Epithelial cell of esophagus (primary cell): ENCODE measurements at regions not wholly inside any gene's neighbourhood (a gene's known extent, or its start where the extent isn't known, plus 50 kb on each side); places are given as distances from the start of the nearest gene placed in this dataset.
"Not testable (repeated sequence)": the region's sequence is repeated elsewhere in the genome, so short reads cannot be mapped to it uniquely, and the experiment has no call there.

Experiments used
- DNase-seq: peaks from one replicate; pipeline ENCODE4 v3.0.0; 2010; ENCODE audit warnings: low read depth
- H3K4me3 ChIP-seq: 2 replicates; pipeline ENCODE4 v1.5.1; 2011; ENCODE audit warnings: mild to moderate bottlenecking, low read length, control low read depth

DNA sequence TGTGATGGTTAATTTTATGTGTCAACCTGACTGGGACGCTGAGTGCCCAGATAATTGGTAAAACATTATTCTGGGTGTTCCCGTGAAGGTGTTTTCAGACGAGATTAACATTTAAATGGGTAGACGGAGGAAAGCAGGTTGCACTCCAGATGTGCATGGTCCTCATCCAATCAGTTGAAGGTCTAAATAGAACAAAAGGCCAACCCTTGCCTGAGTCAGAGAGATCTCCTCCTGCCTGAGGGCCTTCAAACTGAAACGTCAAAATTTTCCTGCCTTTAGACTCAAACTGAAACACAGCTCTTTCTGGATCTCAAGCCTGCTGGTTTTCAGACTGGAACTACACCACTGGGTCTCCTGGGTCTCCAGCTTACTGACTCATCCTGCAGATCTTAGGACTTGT, 73.5 kb downstream of the NPIPA8 start:
- DNase-seq, H3K4me3 ChIP-seq: not testable (repeated sequence)

DNA sequence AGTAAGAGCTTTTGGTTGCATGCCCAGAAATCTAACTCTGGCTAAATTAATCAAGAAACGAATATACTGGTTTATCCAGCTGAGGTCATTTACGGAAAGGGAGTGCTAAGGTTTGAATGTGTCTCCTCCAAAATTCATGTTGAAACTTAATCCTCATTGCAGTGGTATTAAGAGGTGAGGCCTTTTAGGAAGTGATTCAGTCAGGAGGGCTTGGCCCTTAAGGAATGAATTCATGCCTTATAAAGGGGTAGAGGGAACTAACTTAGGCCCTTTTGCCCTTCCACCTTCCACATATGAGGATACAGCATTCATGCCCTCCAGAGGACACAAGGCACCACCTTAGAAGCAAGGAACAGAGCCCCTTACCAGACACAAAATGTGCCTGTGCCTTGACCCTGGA, 74.7 kb downstream of the NPIPA8 start:
- H3K4me3 ChIP-seq = not testable (repeated sequence)
- DNase-seq = peak; percentile 0

DNA sequence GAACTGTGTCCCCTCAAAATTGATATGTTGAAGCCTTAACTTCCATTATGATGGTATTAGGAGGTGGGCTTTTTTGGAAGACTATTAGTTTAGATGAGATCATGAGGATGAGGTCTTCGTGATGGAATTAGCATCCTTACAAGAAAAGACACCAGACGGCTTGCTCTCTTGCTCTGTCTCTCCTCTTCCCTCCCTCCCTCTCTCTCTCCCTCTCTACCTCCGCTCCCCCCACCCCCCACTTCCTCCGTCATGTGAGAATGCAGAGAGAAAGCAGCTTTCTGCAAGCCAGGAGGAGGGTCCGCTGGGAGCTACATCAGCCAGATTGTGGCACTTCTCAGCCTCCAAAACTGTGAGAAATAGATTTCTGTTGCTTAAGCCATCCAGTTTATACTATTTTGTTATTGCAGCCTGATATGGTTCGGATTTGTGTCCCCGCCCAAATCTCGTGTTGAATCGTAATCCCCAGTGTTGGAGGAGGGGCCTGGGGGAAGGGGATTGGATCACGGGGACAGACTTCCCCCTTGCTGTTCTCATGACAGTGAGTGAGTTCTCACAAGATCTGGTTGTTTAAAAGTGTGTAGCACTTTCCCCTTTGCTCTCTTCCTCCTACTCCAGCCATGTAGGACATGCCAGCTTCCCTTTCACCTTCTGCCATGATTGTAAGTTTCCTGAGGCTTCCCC, 76.9 kb downstream of the NPIPA8 start:
- DNase-seq, H3K4me3 ChIP-seq: not testable (repeated sequence)

DNA sequence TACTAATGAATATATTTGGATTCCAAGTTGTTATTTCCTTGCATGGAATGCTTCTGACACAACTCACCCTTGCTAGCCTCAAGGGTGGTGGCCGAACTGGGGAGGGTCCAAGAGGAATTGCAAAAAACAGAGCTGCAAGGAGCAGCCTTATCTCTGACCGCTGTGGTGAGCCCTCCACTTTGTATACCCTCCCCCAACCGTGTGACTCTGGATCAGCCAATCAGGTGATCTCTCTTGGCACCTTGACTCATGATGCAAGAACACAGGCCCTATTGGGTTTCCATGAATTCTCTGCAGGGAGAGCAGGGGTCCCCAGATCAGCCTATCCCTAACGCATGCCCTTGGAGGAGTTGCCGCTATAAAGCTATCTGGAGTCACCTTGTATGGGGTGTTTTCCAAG, 83.6 kb downstream of the NPIPA8 start:
- not testable (repeated sequence) for DNase-seq, H3K4me3 ChIP-seq

DNA sequence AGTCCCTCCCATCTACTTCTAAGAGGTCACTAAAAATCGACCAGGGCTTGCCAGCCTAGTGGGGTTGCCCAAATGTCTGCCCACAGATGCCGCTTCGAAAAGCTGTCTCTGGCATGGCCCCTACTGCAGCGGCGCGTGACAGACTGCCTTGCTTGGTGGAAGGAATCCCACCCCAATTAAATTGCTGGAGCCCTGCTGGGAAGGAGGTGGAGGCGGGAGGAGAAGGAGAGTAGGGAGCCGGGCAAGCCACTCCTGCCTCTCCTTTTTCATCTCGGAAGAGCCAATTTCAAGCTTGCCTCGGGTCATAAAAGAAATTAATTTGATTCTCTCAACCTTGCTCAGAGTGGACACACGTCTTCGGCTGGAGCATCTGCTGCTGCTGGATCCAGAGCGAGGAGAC, 106.0 kb downstream of the NPIPA8 start:
- not testable (repeated sequence) for H3K4me3 ChIP-seq, DNase-seq

DNA sequence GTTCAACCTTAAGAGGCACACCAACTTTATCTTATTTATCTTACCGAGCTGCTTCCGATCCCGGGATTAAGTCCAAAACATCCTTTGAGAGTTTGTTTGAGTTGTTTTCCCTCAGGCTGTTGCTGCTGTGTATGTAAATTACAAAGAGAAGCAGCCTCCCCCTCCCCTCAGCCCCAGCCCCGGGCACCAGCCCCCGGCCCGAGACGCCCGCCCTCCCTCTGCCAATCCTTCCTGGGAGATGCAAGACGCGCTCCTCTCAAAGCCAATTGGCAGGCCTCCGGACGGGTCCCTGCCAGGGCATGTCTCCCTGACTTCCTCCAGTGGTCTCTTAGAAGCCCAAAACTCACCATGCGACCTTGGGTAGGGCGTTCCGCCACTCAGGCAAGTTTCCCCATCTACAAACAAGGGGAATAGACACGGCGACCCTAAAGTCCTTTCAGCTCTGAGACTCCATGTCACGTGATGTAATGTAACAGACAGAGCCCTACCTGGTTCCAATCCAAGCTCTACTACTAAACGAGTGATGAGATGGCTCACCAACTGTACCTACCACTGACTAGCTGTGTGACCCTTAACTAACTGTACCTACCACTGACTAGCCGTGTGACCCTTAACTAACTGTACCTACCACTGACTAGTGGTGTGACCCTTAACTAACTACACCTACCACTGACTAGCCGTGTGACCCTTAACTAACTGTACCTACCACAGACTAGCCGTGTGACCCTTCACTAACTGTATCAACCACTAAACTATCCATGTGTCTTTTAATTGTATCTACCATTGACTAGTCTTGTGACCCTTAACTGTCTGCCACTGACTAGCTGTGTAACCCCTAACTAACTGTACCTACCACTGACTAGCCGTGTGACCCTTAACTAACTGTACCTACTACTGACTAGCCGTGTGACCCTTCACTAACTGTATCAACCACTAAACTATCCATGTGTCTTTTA, 114.2 kb downstream of the NPIPA8 start:
- DNase-seq, H3K4me3 ChIP-seq: not testable (repeated sequence)

DNA sequence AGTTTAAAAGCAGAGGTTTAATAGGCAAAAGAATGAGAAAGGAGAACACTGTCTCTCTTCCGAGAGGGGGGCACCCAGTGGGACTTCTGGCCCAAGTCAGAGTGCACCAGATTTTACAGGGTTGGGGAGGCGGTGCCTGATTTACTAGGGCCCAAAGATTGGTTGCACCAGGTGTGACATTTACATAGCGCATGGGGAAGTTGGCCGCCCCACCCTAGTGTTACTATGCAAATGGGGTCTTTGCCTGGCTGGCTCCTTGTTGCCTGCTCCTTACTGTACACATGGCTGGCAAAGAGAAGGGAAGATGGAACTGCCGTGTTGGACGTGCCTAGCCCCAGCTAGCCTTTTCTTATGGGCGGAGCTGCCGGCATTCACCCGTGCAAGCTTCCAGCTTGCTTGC, 118.8 kb downstream of the NPIPA8 start:
- not testable (repeated sequence) for DNase-seq, H3K4me3 ChIP-seq

DNA sequence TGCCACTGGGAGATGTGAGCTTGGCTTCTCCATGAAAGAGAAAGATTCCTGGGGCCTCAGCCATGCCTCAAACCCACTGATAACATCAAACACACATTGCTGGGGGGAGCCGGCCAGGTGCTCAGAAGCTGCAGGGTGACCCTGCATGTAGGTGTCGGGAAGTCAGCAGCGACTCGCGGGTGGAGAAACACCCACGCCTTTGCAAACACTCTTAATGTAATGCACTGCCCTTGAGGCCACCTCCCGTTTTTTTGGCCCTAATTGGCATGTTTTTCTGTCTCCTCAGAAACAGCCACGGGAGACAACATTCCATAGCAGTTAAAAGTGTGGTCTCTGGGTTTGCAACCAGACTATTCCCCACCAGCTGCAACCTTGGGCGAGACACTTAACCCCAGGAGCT, 119.7 kb downstream of the NPIPA8 start:
- not testable (repeated sequence) for H3K4me3 ChIP-seq, DNase-seq

DNA sequence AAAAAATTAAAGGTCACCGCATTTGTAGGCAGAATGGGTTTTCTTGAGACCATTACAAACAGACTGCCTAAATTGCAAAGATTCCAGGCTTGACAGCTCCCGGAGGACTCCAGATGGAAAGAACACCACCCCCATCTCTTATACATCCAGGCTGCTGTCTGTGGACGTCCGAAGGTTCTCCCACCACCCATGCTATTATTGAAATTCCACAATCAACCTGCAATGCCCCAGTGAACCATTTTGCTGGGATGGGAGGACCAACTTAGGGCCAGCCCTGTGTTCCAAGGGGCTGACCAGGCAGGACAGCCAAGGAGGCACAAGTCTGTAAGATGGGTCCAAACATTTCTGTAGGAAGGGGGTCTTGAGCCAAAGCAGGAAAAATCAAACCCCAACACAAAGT, 122.7 kb downstream of the NPIPA8 start:
- DNase-seq, H3K4me3 ChIP-seq: not testable (repeated sequence)

DNA sequence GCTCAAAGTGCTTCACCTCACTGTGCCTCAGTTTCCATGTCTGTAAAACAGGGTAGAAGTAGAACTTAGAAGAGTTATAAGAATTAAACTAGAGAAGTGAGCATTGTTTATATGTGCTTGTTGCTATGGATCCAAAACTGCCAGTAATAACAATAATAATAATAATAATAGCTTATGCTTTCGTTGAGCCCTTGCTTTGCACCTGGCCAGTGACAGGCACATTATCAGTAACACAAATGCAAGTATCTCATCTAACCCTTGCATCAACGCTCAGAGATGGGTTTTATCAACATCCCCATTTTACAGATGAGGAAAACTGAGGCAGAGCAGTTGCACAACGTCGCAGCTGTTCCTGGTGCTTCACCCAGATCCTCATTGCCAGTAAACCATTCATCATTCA, 125.0 kb downstream of the NPIPA8 start:
- H3K4me3 ChIP-seq, DNase-seq: not testable (repeated sequence)

DNA sequence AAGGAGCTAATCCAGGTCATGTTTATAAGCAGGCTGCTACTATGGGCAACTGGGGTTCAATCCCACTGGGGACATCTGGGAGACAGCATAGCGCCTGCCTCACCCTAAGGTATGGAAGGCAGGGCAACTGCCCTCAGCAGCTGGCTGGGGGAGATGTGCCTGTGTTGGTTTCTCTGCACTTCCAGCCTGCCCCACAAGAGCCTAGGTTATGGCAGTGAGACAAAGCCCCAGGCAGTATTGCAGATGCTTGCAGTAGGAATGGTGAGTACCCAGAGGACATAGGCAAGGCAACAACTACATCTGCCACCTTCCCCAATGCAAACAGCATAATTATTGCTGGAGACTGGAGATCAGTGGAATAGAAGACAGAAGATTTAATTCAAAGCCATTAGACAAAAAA, 131.8 kb downstream of the NPIPA8 start:
- DNase-seq, H3K4me3 ChIP-seq: not testable (repeated sequence)

DNA sequence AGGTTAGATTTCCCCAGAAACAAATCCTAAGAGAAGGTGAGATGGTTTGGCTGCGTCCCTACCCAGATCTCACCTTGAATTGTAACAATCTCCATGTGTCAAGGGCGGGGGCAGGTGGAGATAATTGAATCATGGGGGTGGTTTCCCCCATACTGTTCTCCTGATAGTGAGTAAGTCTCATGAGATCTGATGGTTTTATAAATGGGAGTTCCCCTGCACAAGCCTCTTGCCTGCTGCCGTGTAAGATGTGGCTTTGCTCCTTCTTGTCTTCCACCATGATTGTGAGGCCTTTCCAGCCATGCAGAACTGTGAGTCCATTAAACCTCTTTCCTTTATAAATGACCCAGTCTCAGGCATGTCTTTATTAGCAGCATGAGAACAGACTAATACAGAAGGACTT, 132.2 kb downstream of the NPIPA8 start:
- DNase-seq, H3K4me3 ChIP-seq: not testable (repeated sequence)

DNA sequence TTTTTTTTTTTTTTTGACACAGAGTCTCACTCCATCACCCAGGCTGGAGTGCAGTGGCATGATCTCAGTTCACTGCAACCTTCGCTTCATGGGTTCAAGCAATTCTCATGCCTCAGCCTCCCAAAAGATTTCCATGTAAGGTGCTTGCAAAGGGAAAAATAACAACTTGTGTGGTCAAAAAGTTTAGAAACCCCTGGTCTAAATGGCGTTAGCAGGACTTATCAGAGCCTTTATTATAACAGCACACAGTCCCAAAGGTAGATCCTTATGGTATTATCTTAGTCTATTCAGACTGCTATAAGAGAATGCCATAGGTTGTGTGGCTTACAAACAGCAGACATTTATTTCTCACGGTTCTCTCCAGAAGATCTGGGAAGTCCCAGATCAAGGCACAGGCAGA, 135.0 kb downstream of the NPIPA8 start:
- not testable (repeated sequence) for H3K4me3 ChIP-seq, DNase-seq

DNA sequence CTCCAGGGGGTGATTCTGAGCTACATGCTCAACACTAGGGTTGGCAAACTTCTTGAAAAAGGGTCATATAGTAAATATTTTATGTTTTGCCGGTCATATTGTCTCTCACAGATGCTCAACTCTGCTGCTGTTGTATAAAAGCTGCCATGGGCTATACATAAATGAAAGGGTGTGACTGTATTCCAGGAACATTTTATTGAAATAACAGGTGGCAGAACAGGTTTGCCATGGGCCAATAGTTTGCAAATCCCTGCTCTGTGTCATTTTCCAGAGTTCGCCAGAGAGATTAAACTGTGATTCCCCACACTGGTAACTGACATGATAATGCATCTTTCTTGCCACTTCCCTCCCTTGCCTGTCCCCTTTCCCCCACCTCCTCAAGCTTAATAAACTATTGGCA, 144.1 kb downstream of the NPIPA8 start:
- H3K4me3 ChIP-seq, DNase-seq: not testable (repeated sequence)

DNA sequence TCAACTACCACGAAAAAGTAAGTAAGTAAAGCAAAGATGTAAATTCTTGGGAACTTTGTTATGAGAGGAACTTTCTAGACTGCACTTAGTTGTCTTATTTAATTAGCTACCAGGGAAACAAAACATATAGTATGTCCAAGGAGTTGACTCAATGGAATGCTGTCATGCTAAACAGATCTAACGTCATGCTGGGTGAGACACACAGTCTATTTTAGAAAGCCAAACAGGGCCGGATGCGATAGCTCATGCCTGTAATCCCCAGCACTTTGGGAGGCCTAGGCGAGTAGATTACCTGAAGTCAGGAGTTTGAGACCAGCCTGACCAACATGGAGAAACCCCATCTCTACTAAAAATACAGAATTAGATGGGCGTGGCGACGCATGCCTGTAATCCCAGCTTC, 146.4 kb downstream of the NPIPA8 start:
- not testable (repeated sequence) for H3K4me3 ChIP-seq, DNase-seq

DNA sequence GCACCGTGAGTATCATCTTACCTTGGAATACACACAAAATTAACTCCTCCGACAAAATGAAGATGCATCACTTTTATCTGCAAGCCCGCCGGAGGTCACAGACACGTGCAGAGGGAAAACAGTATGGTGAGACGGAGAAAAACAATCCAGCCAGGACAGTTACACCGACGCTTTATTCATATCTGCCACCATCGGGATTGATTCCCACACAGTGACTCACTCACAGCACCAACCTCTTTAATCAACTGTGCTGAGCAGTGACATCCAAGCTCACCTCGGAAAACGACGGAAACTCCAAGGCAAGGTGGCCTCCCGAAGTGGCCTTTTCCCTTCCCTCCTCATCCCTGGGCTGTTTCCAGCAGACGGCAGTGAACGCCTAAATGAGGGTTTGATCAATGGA, 151.8 kb downstream of the NPIPA8 start:
- DNase-seq, H3K4me3 ChIP-seq: not testable (repeated sequence)

DNA sequence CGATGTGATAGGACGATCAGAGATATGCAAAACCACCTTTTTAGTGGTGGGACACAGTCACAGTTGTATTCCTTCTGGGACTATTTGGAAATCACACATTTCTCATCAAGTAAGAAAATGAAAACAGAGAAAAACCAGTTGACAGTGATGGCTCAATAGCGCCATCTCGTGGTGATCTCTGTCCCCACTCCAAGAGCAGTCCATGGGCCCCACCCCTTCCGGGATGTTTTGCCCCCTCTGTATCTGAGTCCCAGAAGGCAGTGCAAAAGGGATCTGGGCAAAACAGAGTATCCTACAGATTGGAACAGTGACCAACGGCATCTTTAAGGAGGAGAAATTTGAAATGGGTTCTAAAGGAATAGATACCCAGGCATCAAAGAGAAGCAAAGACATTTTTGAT, 155.5 kb downstream of the NPIPA8 start:
- DNase-seq, H3K4me3 ChIP-seq: not testable (repeated sequence)

DNA sequence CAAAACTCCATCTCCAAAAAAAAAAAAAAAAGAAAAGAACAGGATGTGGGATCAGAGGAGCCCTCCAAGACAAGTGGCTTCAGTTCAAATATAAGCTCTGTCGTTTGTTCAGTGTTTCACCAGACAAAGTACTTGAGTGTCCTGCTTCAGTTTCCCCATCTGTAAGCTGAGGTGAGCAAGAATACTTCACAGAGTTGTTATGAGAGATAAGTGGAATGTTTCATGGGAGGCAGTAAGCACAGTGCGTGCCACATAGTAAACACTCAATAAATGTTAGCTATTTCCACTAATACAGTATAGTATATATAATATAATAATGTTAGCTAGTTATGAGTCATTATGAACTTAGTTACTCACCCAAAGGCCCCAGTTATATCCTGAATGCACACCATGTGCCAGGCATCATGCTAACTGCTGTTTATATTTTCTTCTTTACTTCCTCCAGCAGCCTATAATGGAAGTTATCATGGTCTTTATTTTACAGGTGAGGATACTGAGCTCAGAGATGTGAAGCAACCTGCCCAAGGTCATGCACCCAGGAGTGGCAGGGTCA, 162.5 kb downstream of the NPIPA8 start:
- DNase-seq, H3K4me3 ChIP-seq: not testable (repeated sequence)

DNA sequence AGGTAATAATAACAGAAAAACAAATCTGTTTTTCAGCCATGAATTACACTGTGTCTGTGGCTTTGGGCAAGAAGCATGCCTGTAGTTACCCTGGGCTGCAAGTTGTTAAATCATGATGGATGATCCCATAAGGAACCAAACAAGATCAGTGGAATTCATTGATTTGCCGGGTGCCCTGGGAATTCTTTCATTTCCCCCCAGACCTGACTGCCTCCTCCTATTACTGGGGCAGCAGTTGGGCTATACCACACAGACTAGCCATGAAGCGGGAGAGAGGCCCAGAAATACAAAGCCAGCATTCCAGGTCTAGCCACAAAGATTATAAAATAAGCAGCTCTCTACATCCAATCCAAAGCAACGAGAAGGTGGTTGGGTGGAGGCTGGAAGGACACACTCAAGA, 174.2 kb downstream of the NPIPA8 start:
- H3K4me3 ChIP-seq, DNase-seq: not testable (repeated sequence)

DNA sequence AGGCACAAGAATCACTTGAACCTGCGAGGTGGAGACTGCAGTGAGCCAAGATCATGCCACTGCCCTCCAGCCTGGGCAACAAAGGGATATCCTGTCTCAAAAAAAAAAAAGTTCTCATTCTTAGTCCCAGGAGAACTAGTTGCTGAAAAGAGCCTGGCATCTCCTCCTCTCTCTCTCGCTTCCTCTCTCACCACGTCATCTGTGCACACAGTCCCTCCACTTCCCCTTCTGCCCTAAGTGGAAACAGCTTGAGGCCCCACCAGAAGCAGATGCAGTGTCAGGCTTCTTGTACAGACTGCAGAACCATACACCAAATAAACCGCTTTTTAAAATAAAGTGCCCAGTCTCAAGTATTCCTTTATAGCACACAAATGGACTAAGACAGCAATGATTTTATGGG, 175.3 kb downstream of the NPIPA8 start:
- not testable (repeated sequence) for H3K4me3 ChIP-seq, DNase-seq
